Testis (tissue), 2 donors: ENCODE measurements at regions not wholly inside any gene's neighbourhood (a gene's known extent, or its start where the extent isn't known, plus 50 kb on each side); places are given as distances from the start of the nearest gene placed in this dataset.

Source experiments
- DNase-seq: peaks from one replicate; pipeline ENCODE4 v3.0.0-alpha.2; 2019
- H3K27ac ChIP-seq, 2 donors: fragments of 200-600 bp; sonication (generic); one replicate each; pipeline ENCODE4 v1.5.1; 2019
- H3K27me3 ChIP-seq: fragments of 200-600 bp; sonication (generic); one replicate; pipeline ENCODE4 v1.5.1; 2019
- H3K36me3 ChIP-seq: fragments of 200-600 bp; sonication (generic); one replicate; pipeline ENCODE4 v1.5.1; 2017; ENCODE audit warnings: low read depth; ENCODE audit errors: missing control alignments
- H3K4me1 ChIP-seq: fragments of 200-600 bp; sonication (generic); one replicate; pipeline ENCODE4 v1.5.1; 2019
- H3K4me3 ChIP-seq, 2 donors: fragments of 200-600 bp; sonication (generic); one replicate each; pipeline ENCODE4 v1.5.1; 2017 to 2019
- H3K9me3 ChIP-seq: fragments of 200-600 bp; sonication (generic); one replicate; pipeline ENCODE4 v1.5.1; 2017
- POLR2A ChIP-seq: fragments of 450-650 bp; IDR thresholded peaks from one replicate; pipeline ENCODE4 v1.6.1; 2017; ENCODE audit warnings: antibody characterized with exemption, mild to moderate bottlenecking, moderate library complexity
- WGBS, 2 donors: methylation state at CpG; one replicate each; pipeline ENCODE4 v1.1.5; 2018; 5-methylcytosine and 5-hydroxymethylcytosine counted together
- intact Hi-C: fragments of 100-400 bp; cut with DNase I; formaldehyde crosslinking; loops from one replicate; pipeline ENCODE4 v1.15.1; 2023; ENCODE audit warnings: low total_unique reads
- TF ChIP-seq, protein P1 (sequence below), 3 experiments: fragments of 450-650 bp in 2 of 3; fragments of 200-600 bp in 1 of 3; sonication (generic) in 1 of 3; IDR thresholded peaks; one replicate each; pipeline ENCODE4 v1.5.1; 2016 to 2019; ENCODE audit warnings: antibody characterized with exemption in 3 of 3, mild to moderate bottlenecking in 2 of 3, moderate library complexity in 1 of 3

DNA sequence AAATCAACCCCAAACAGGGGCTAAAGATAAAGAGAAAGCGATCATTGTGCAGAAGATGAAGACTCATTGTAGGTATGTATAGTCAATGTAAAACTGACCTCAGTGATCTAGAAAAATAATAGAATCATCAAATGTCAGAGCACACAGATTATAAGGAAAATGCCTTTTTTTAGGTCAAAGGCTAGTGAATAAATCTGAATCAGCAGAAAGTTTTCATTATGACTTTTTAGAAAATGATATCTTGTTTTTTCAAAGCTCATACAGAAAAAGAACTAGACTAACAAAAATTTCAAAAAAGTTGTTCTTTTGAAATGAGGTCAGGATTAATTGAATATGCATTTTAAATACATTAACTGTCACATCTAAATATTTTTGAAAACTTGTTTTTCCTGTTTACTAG lies 60.2 kb upstream of the STEAP4 start:
- no peak for TF ChIP-seq POLR2A
- TF ChIP-seq, protein P1, sequence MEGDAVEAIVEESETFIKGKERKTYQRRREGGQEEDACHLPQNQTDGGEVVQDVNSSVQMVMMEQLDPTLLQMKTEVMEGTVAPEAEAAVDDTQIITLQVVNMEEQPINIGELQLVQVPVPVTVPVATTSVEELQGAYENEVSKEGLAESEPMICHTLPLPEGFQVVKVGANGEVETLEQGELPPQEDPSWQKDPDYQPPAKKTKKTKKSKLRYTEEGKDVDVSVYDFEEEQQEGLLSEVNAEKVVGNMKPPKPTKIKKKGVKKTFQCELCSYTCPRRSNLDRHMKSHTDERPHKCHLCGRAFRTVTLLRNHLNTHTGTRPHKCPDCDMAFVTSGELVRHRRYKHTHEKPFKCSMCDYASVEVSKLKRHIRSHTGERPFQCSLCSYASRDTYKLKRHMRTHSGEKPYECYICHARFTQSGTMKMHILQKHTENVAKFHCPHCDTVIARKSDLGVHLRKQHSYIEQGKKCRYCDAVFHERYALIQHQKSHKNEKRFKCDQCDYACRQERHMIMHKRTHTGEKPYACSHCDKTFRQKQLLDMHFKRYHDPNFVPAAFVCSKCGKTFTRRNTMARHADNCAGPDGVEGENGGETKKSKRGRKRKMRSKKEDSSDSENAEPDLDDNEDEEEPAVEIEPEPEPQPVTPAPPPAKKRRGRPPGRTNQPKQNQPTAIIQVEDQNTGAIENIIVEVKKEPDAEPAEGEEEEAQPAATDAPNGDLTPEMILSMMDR (IDR thresholded peaks at IDR 0.05), result no peak
- DNase-seq, result no peak

DNA sequence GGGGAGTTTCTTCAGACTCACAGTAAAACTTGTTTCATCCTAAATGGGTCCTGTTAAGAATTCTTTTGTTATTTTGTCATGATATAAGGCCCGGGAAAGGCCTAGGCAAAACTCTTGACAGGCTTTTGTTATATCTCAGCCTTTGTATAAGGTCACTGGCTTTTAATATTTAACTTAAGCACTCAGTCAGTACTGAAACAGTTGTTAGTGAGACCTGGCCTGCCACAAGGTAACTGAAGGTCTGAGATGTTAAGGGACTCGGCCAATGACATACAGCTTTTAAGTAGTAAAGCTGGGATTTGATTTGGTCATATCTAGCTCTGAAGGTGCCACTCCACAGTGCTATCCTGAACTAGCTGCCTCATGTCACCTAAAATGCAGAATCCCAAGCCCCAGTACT lies 57.2 kb upstream of the STEAP4 start:
- H3K4me3 ChIP-seq, result no peak overlapping the region
- 83 to 100% methylated on average over 2 of the region's 2 CpGs for WGBS, 2 donors
- no peak overlapping the region for H3K27ac ChIP-seq
- no peaks in the 10 kb centered on the region for H3K36me3 ChIP-seq
- no peaks in the 10 kb centered on the region for H3K9me3 ChIP-seq
- H3K27me3 ChIP-seq, result no peaks in the 10 kb centered on the region
- intact Hi-C loops, result no loop called here
- H3K4me1 ChIP-seq, result no peaks in the 10 kb centered on the region
- DNase-seq, result no peak
- no peak for TF ChIP-seq POLR2A

More for the DNA sequence above, 60.2 kb upstream of the STEAP4 start:
- Histone ChIP-seq H3K27ac (no peak overlapping the region), H3K9me3 (no peaks in the 10 kb centered on the region), H3K4me1 (no peaks in the 10 kb centered on the region), H3K27me3 (no peaks in the 10 kb centered on the region), H3K36me3 (no peaks in the 10 kb centered on the region), H3K4me3 (no peak overlapping the region)
- 94 to 100% methylated on average over 1 of the region's 1 CpG for WGBS, 2 donors
- intact Hi-C loops, result no loop called here

DNA sequence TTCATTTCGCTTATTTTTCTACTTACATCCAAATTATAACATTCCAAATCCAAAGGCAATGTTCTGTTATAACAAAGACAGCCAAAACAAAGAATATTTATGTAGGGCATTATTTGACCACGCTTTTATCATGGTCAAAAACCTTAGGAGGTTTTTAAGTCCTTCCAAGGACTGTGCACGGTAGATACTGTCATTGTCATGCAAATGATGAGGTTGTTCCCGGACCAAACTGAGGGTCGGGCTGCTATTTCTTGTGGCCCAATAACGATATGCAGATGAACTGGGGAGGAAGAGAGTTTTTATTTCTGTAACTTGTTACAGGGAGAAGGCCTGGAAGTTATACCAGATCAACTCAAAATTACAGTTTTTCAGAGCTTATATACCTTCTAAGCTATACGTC lies 56.6 kb upstream of the STEAP4 start:
- Histone ChIP-seq H3K4me1 (no peaks in the 10 kb centered on the region), H3K36me3 (no peaks in the 10 kb centered on the region), H3K4me3 (no peak overlapping the region), H3K27me3 (no peaks in the 10 kb centered on the region), H3K27ac (no peak overlapping the region), H3K9me3 (no peaks in the 10 kb centered on the region)
- intact Hi-C loops, result no loop called here
- DNase-seq, result no peak
- WGBS, 2 donors, result 95 to 96% methylated on average over 7 of the region's 7 CpGs
- TF ChIP-seq, protein P1 (IDR thresholded peaks at IDR 0.05), result no peak
- TF ChIP-seq POLR2A, result no peak

DNA sequence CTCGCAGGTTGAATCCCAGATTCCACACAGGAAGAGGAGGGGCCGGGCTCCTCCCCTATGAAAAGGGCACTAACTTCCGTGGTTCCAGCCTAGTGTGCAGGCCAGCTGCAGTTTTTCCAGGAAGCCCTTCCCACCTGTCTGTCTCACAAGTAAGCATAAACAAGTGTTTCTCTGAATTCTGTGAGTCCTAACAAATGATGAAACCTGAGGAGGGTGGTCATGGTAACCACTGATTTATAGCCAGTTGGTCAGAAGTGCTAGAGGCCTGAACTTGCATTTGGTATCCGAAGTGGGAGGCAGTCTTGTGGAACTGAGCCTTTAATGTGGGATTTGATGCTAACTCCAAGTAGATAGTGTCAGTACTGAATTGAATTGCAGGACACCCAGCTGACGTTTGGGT lies 54.7 kb upstream of the STEAP4 start:
- TF ChIP-seq POLR2A, result no peak
- TF ChIP-seq, protein P1 (IDR thresholded peaks at IDR 0.05), result no peak
- no peak overlapping the region for H3K27ac ChIP-seq
- H3K36me3 ChIP-seq, result no peaks in the 10 kb centered on the region
- intact Hi-C loops, result no loop called here
- 47 to 62% methylated on average over 5 of the region's 5 CpGs for WGBS, 2 donors
- H3K27me3 ChIP-seq, result no peaks in the 10 kb centered on the region
- DNase-seq, result no peak
- no peaks in the 10 kb centered on the region for H3K4me1 ChIP-seq
- H3K9me3 ChIP-seq, result no peaks in the 10 kb centered on the region
- H3K4me3 ChIP-seq, result peak overlapping the region in 1 of 2 donors; percentile 27

DNA sequence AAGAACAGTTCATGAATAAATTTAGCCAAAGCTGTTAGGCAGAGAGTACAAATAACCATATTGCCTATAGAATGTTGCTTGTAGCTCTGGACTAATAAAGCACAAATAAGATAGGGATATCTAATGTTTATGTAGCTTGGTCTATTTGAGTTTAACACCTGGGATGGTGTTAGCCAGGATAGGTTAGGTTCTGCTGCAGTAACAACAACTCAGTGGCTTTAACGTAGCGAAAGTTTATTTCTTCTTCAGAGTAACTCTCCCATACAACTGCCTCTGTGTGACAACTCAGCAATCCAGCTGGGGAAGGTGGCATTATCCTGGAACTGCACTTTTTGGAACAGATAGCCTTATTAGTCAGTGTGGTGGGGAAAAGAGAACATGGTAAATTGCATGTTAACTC lies 52.2 kb upstream of the STEAP4 start:
- H3K27me3 ChIP-seq, result no peaks in the 10 kb centered on the region

More for the DNA sequence above, 52.2 kb upstream of the STEAP4 start:
- H3K9me3 ChIP-seq, result no peaks in the 10 kb centered on the region
- no peaks in the 10 kb centered on the region for H3K36me3 ChIP-seq
- no peaks in the 10 kb centered on the region for H3K4me1 ChIP-seq
- no peak overlapping the region for H3K4me3 ChIP-seq
- H3K27ac ChIP-seq, result no peak overlapping the region
- intact Hi-C loops, result no loop called here
- TF ChIP-seq, protein P1 (IDR thresholded peaks at IDR 0.05), result no peak
- TF ChIP-seq POLR2A, result no peak
- WGBS, 2 donors, result 81 to 97% methylated on average over 2 of the region's 2 CpGs
- no peak for DNase-seq
